PC-9 (cell line): ENCODE measurements at regions not wholly inside any gene's neighbourhood (a gene's known extent, or its start where the extent isn't known, plus 50 kb on each side); places are given as distances from the start of the nearest gene placed in this dataset.
A peak's percentile ranks its signal among the peaks of the same experiment; 100 is the strongest.

Experiments used
- BruUV-seq: library from RNA; stranded (reverse); fragments of 400-500 nt; replicated peaks from 2 replicates; lab custom pipeline; 2021; lab: Mats Ljungman, UMichigan
- CTCF ChIA-PET: fragments of 300-600 bp; sonication (Branson Sonifier 250); formaldehyde crosslinking; loops from one replicate; lab custom pipeline; 2022; ENCODE audit warnings: antibody characterized with exemption; lab: Charles Lee
- POLR2A ChIA-PET: fragments of 300-600 bp; sonication (Branson Sonifier 250); formaldehyde crosslinking; loops from one replicate; lab custom pipeline; 2022; ENCODE audit warnings: antibody characterized with exemption; ENCODE audit not compliant: unreplicated experiment; lab: Charles Lee
- DNase-seq, 2 experiments: peaks; one replicate each; pipeline versions ENCODE4 v3.0.0 to v3.0.0-alpha.2; 2015 to 2022; ENCODE audit warnings: mixed read lengths in 1 of 2
- H2AFZ ChIP-seq: fragments of 200-600 bp; sonication (generic); 2 replicates; pipeline ENCODE4 v1.8.1; 2017; ENCODE audit warnings: antibody characterized with exemption
- H3F3A ChIP-seq: fragments of 200-600 bp; sonication (generic); 2 replicates; pipeline ENCODE4 v1.8.1; 2017; ENCODE audit warnings: antibody characterized with exemption, mild to moderate bottlenecking, low read depth; ENCODE audit not compliant: insufficient read depth
- H3K27ac ChIP-seq: fragments of 200-600 bp; sonication (generic); 2 replicates; pipeline ENCODE4 v1.6.1; 2016; ENCODE audit warnings: mixed run types
- H3K27me3 ChIP-seq: fragments of 200-600 bp; sonication (generic); 2 replicates; pipeline ENCODE4 v1.6.1; 2016; ENCODE audit warnings: low read depth, mixed run types; ENCODE audit not compliant: insufficient read depth
- H3K36me3 ChIP-seq: fragments of 200-600 bp; sonication (generic); 2 replicates; pipeline ENCODE4 v1.6.1; 2016; ENCODE audit warnings: low read depth, mixed run types
- H3K4me1 ChIP-seq: fragments of 200-600 bp; sonication (generic); replicated peaks from 2 replicates; pipeline ENCODE4 v1.6.1; 2016; ENCODE audit warnings: mixed run types; ENCODE audit not compliant: insufficient read depth
- H3K4me2 ChIP-seq: fragments of 200-600 bp; sonication (generic); 2 replicates; pipeline ENCODE4 v1.6.1; 2017; ENCODE audit warnings: mixed run types
- H3K4me3 ChIP-seq: fragments of 200-600 bp; sonication (generic); 2 replicates; pipeline ENCODE4 v1.6.1; 2016; ENCODE audit warnings: mixed run types
- H3K79me2 ChIP-seq: fragments of 200-600 bp; sonication (generic); 2 replicates; pipeline ENCODE4 v1.6.1; 2017; ENCODE audit warnings: low read depth, mixed run types
- H3K9me2 ChIP-seq: fragments of 200-600 bp; sonication (generic); 2 replicates; pipeline ENCODE4 v1.8.1; 2017; ENCODE audit warnings: mild to moderate bottlenecking; ENCODE audit not compliant: insufficient read depth
- H3K9me3 ChIP-seq: fragments of 200-600 bp; sonication (generic); 2 replicates; pipeline ENCODE4 v1.8.1; 2016; ENCODE audit warnings: low read depth; ENCODE audit not compliant: insufficient read depth
- H4K20me1 ChIP-seq: fragments of 200-600 bp; sonication (generic); 2 replicates; pipeline ENCODE4 v1.8.1; 2017; ENCODE audit not compliant: insufficient read depth
- CTCF ChIP-seq: fragments of 200-600 bp; sonication (generic); conservative IDR thresholded peaks from 2 replicates; pipeline ENCODE4 v1.6.1; 2017; ENCODE audit warnings: mixed run types, antibody characterized with exemption, mild to moderate bottlenecking, moderate library complexity
- EZH2 ChIP-seq: fragments of 200-600 bp; sonication (generic); IDR thresholded peaks from 2 replicates; pipeline ENCODE4 v1.8.0; 2017; ENCODE audit warnings: antibody characterized with exemption, low read depth
- intact Hi-C: fragments of 100-400 bp; cut with micrococcal nuclease; formaldehyde crosslinking; loops from one replicate; pipeline ENCODE4 v1.10.0; 2022; ENCODE audit not compliant: unreplicated experiment

GRCh38 chr10:117662751-117663540, 120.4 kb downstream of the EMX2 start:
- intact Hi-C loops = no loop called here
- Histone ChIP-seq H3K9me3 (no peaks in the 10 kb centered on the region), H3K79me2 (no peaks in the 10 kb centered on the region), H3F3A (no peaks in the 10 kb centered on the region), H3K36me3 (no peaks in the 10 kb centered on the region), H3K4me1 (0 out of 2 replicates have a peak, but pooled peaks cover 3% of the 10 kb centered on the region), H3K27me3 (no peaks in the 10 kb centered on the region), H3K4me3 (no peak overlapping the region), H2AFZ (no peak overlapping the region), H3K9me2 (no peaks in the 10 kb centered on the region), H3K4me2 (no peak overlapping the region), H4K20me1 (no peaks in the 10 kb centered on the region), H3K27ac (peak overlapping the region; percentile 26; the same call in 1 of the 2 replicates)
- TF ChIP-seq EZH2 = no peak
- TF ChIP-seq CTCF = no peak
- no peak for DNase-seq
- ChIA-PET POLR2A (no interaction called here), CTCF (no interaction called here)
- BruUV-seq = no TSS peak

- Histone ChIP-seq H3K27me3 (no peaks in the 10 kb centered on the region), H3K36me3 (no peaks in the 10 kb centered on the region), H3K9me3 (no peaks in the 10 kb centered on the region), H3K4me2 (no peak overlapping the region), H3K79me2 (no peaks in the 10 kb centered on the region), H4K20me1 (no peaks in the 10 kb centered on the region), H3K27ac (peak overlapping the region; percentile 26; the same call in 1 of the 2 replicates), H3K4me1 (0 out of 2 replicates have a peak, but pooled peaks cover 3% of the 10 kb centered on the region), H3F3A (no peaks in the 10 kb centered on the region), H3K9me2 (no peaks in the 10 kb centered on the region), H2AFZ (no peak overlapping the region), H3K4me3 (no peak overlapping the region)
- CTCF ChIA-PET = no interaction called here
- POLR2A ChIA-PET = no interaction called here
- TF ChIP-seq CTCF (no peak), EZH2 (no peak)
- DNase-seq = peak in 1 of 2 experiments; percentile 73
- BruUV-seq = no TSS peak
- intact Hi-C loops = no loop called here
These were observed 121.2 kb downstream of the EMX2 start for GRCh38 chr10:117663750-117664149.

GRCh38 chr10:117664288-117664687, 121.7 kb downstream of the EMX2 start:
- intact Hi-C loops = no loop called here
- Histone ChIP-seq H3K27me3 (no peaks in the 10 kb centered on the region), H3K4me3 (no peak overlapping the region), H3K36me3 (no peaks in the 10 kb centered on the region), H2AFZ (no peak overlapping the region), H4K20me1 (no peaks in the 10 kb centered on the region), H3K4me2 (no peak overlapping the region), H3K9me3 (no peaks in the 10 kb centered on the region), H3K4me1 (0 out of 2 replicates have a peak, but pooled peaks cover 3% of the 10 kb centered on the region), H3K79me2 (no peaks in the 10 kb centered on the region), H3K9me2 (no peaks in the 10 kb centered on the region), H3F3A (no peaks in the 10 kb centered on the region), H3K27ac (no peak overlapping the region)
- no peak for DNase-seq
- no TSS peak for BruUV-seq
- TF ChIP-seq CTCF (no peak), EZH2 (no peak)
- ChIA-PET CTCF (no interaction called here), POLR2A (no interaction called here)
